ENCODE measurements at regions not wholly inside any gene's neighbourhood (a gene's known extent, or its start where the extent isn't known, plus 50 kb on each side); places are given as distances from the start of the nearest gene placed in this dataset.

DNA sequence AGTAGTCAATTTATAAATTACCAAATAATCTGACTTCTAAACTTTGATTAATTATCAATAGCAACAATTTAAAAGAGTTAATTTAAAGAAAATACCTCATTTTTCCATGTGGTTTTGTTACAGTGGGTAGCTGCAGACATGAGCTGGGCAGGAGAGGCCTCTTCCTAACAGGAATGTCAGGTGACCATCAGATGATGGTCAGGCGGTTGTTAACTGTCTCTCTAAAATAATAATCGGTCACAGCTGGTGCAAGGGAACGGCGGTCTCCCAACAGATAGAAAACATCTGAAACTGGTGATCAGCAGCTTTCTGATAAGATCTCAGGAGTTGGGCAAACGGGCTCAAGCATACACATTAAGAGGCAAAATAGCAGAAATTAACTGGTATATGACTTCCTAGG is 342.7 kb upstream of the CYLC2 start:
- TF ChIP-seq POLR2AphosphoS5 (IDR thresholded peaks at IDR 0.05) (no peak), POLR2A (IDR thresholded peaks at IDR 0.05) (no peak)
- TF ChIP-seq, protein P1, sequence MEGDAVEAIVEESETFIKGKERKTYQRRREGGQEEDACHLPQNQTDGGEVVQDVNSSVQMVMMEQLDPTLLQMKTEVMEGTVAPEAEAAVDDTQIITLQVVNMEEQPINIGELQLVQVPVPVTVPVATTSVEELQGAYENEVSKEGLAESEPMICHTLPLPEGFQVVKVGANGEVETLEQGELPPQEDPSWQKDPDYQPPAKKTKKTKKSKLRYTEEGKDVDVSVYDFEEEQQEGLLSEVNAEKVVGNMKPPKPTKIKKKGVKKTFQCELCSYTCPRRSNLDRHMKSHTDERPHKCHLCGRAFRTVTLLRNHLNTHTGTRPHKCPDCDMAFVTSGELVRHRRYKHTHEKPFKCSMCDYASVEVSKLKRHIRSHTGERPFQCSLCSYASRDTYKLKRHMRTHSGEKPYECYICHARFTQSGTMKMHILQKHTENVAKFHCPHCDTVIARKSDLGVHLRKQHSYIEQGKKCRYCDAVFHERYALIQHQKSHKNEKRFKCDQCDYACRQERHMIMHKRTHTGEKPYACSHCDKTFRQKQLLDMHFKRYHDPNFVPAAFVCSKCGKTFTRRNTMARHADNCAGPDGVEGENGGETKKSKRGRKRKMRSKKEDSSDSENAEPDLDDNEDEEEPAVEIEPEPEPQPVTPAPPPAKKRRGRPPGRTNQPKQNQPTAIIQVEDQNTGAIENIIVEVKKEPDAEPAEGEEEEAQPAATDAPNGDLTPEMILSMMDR (IDR thresholded peaks at IDR 0.05), result no peak

Measured in transverse colon (tissue), 4 donors.